Osteoblast (primary cell): ENCODE measurements at regions not wholly inside any gene's neighbourhood (a gene's known extent, or its start where the extent isn't known, plus 50 kb on each side); places are given as distances from the start of the nearest gene placed in this dataset.

Source experiments
- DNase-seq: peaks from one replicate; pipeline ENCODE4 v3.0.0; 2011; ENCODE audit warnings: low spot score, mixed read lengths; ENCODE audit not compliant: insufficient read length; ENCODE audit errors: missing footprints
- H2AFZ ChIP-seq: 2 replicates; pipeline ENCODE4 v1.6.0; 2011; ENCODE audit warnings: mild to moderate bottlenecking, low read length
- H3K27ac ChIP-seq: 2 replicates; pipeline ENCODE4 v1.5.1; 2011; ENCODE audit warnings: mild to moderate bottlenecking, low read depth, low read length, moderate library complexity
- H3K27me3 ChIP-seq: 2 replicates; pipeline ENCODE4 v1.6.0; 2012; ENCODE audit warnings: mild to moderate bottlenecking, control low read depth, inconsistent platforms, low read length, moderate library complexity; ENCODE audit not compliant: insufficient read depth
- H3K36me3 ChIP-seq: 2 replicates; pipeline ENCODE4 v1.5.1; 2011; ENCODE audit warnings: mild to moderate bottlenecking, low read length, control low read depth, moderate library complexity; ENCODE audit not compliant: insufficient read depth
- H3K4me1 ChIP-seq: 2 replicates; pipeline ENCODE4 v1.5.1; 2011; ENCODE audit warnings: mild to moderate bottlenecking, low read length, control low read depth, moderate library complexity; ENCODE audit not compliant: insufficient read depth
- H3K4me2 ChIP-seq: 2 replicates; pipeline ENCODE4 v1.6.0; 2011; ENCODE audit warnings: mild to moderate bottlenecking, low read length; ENCODE audit not compliant: insufficient read depth
- H3K4me3 ChIP-seq: fragments of 200-600 bp; sonication (generic); 3 replicates; pipeline ENCODE4 v1.5.1; 2012; ENCODE audit warnings: mild to moderate bottlenecking, low read length, inconsistent platforms; ENCODE audit not compliant: insufficient read depth
- H3K79me2 ChIP-seq: 2 replicates; pipeline ENCODE4 v1.6.0; 2012; ENCODE audit warnings: mild to moderate bottlenecking, low read length, control low read depth, inconsistent platforms; ENCODE audit not compliant: insufficient read depth
- H3K9me3 ChIP-seq: 2 replicates; pipeline ENCODE4 v1.5.1; 2011; ENCODE audit warnings: low read depth, low read length, control low read depth
- H4K20me1 ChIP-seq: 2 replicates; pipeline ENCODE4 v1.6.0; 2012; ENCODE audit warnings: mild to moderate bottlenecking, low read length, control low read depth; ENCODE audit not compliant: insufficient read depth
- CTCF ChIP-seq: IDR thresholded peaks from 2 replicates; pipeline ENCODE4 v1.5.1; 2011; ENCODE audit warnings: mild to moderate bottlenecking, low read depth, low read length, moderate library complexity; ENCODE audit errors: extremely low read depth

DNA sequence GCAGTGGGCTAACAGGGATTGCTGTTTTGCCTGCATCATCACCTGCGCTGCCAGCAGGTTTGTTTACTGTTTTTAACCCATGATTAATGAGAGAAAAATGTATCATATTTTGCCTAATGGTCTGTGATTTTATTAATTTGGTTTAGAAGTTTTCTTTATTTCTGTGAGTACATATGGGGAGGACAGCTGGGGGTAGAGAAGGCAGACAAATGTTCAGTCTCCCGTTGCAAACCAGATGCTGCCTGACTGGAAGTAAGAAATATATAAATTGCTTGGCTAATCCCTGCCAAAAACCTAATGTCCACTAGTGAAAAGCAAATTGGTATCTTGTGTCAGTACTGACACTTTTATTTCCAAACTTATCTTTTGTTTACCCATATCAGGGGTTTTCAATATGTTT lies 1766.1 kb upstream of the C9orf72 start:
- H3K27me3 ChIP-seq, result no peaks in the 10 kb centered on the region
- TF ChIP-seq CTCF, result no peak
- no peak for DNase-seq
- no peaks in the 10 kb centered on the region for H3K9me3 ChIP-seq
- H3K4me3 ChIP-seq, result no peak overlapping the region
- no peaks in the 10 kb centered on the region for H4K20me1 ChIP-seq
- H3K4me2 ChIP-seq, result no peak overlapping the region
- H3K4me1 ChIP-seq, result no peaks in the 10 kb centered on the region
- H3K27ac ChIP-seq, result no peak overlapping the region
- no peaks in the 10 kb centered on the region for H3K36me3 ChIP-seq
- no peaks in the 10 kb centered on the region for H3K79me2 ChIP-seq
- no peak overlapping the region for H2AFZ ChIP-seq

DNA sequence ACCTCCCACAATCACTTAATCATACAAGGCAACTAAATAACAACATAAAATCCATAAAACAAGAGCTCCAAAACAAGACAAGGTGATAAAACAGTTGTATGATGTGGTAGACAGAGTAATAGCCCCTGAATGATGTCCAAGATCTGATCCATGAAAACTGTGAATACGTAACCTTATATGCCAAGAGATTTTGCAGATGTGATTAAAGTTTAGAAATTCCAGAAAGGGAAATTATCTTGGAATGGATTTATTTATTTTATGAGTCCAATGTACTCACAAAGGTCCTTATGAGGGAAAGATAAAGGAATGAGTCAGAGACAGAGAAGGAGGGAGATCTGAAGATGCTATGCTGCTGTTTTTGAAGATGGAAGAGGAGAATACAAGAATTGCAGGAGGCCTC lies 1775.7 kb upstream of the C9orf72 start:
- Histone ChIP-seq H3K4me2 (no peak overlapping the region), H3K4me3 (no peak overlapping the region), H3K36me3 (no peaks in the 10 kb centered on the region), H3K4me1 (no peaks in the 10 kb centered on the region), H3K79me2 (no peaks in the 10 kb centered on the region), H3K27ac (no peak overlapping the region), H3K27me3 (no peaks in the 10 kb centered on the region), H3K9me3 (no peaks in the 10 kb centered on the region), H2AFZ (no peak overlapping the region), H4K20me1 (no peaks in the 10 kb centered on the region)
- no peak for DNase-seq
- TF ChIP-seq CTCF, result no peak

DNA sequence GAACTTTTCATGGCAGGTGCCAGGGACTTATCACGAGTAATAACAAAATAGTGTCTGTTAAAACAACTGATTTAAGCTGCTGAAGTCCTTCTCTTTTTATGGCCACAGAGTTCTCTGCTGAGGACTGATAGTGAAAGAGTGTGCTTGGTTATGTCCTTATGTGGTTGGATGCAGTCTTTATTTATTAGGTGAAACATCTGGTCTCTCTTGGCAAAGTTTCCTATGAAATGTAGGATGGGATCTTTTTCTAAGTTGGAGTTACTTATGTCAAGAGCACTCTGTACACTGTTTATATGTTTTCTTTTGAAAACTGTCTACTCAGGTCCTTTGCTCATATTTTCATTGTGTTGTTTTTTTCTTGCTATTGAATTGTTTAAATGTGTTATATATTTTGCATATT lies 1816.1 kb upstream of the C9orf72 start:
- H3K9me3 ChIP-seq, result no peaks in the 10 kb centered on the region
- no peaks in the 10 kb centered on the region for H3K79me2 ChIP-seq
- H3K36me3 ChIP-seq, result no peaks in the 10 kb centered on the region
- H3K4me2 ChIP-seq, result no peak overlapping the region
- no peak overlapping the region for H2AFZ ChIP-seq
- no peak overlapping the region for H3K4me3 ChIP-seq
- no peak for TF ChIP-seq CTCF
- no peaks in the 10 kb centered on the region for H3K4me1 ChIP-seq
- no peak for DNase-seq
- H3K27me3 ChIP-seq, result no peaks in the 10 kb centered on the region
- no peaks in the 10 kb centered on the region for H4K20me1 ChIP-seq
- no peak overlapping the region for H3K27ac ChIP-seq

DNA sequence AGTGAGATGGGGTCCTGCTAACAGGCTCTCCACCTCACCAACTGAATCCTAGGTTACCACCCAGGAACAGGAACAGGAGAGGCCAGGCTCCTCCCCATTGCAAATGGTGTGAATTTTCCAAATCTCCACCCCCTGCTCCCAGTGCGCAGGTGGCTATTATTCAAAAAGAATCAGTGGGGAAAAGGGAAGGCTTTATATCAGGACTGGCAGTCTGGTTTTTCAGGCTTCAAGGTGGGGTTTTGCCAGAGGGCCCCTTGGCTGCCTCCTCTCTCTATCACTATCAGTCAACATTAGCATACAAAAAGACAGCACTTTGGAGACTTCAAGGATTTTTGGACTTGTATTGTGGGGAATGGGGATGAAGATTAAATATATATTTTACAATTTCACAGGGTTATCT lies 1817.6 kb upstream of the C9orf72 start:
- no peaks in the 10 kb centered on the region for H4K20me1 ChIP-seq
- no peaks in the 10 kb centered on the region for H3K27me3 ChIP-seq
- H2AFZ ChIP-seq, result no peak overlapping the region
- H3K79me2 ChIP-seq, result no peaks in the 10 kb centered on the region
- no peaks in the 10 kb centered on the region for H3K9me3 ChIP-seq
- no peak for TF ChIP-seq CTCF
- H3K27ac ChIP-seq, result no peak overlapping the region
- H3K4me1 ChIP-seq, result no peaks in the 10 kb centered on the region
- no peak overlapping the region for H3K4me2 ChIP-seq
- no peaks in the 10 kb centered on the region for H3K36me3 ChIP-seq
- DNase-seq, result no peak
- H3K4me3 ChIP-seq, result no peak overlapping the region
